ENCODE measurements at regions not wholly inside any gene's neighbourhood (a gene's known extent, or its start where the extent isn't known, plus 50 kb on each side); places are given as distances from the start of the nearest gene placed in this dataset.
"Not testable (repeated sequence)": the region's sequence is repeated elsewhere in the genome, so short reads cannot be mapped to it uniquely, and the experiment has no call there.

DNA sequence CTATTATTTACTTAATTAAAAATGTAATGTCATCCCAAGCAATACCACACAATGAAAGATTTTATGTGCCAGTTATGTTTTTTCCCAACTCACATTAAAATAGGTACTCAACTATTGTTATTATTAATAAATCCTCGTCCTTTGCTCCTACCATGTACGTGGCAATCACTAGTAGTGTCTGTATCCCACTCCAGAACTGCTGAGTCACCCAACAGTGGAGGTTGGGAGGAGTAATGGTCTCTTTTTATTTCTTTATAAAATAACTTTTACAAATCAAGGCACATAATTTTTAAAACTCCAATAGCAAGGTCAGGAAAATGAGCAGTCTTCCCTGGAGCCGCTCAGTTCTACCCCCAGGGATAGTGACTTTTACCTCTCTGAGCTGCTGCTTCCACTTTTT, 273.5 kb upstream of the PLPP4 start:
- no peak overlapping the region for H3K4me3 ChIP-seq (ENCODE audit: insufficient read depth, low read depth, low read length, poor library complexity, severe bottlenecking)
- no peaks in the 10 kb centered on the region for H3K27me3 ChIP-seq (replicated peaks; ENCODE audit: control insufficient read depth, insufficient read depth, low read length, poor library complexity, severe bottlenecking)
- no peak overlapping the region for H3K27ac ChIP-seq (ENCODE audit: insufficient read depth, low read length, poor library complexity, severe bottlenecking)
- no peaks in the 10 kb centered on the region for H3K9me3 ChIP-seq (ENCODE audit: control insufficient read depth, low read length)
- no peaks in the 10 kb centered on the region for H3K4me1 ChIP-seq (ENCODE audit: control insufficient read depth, insufficient read depth, low read length, poor library complexity, severe bottlenecking)
- no peak for DNase-seq
- H3K36me3 ChIP-seq (ENCODE audit: control insufficient read depth, insufficient read depth, low read length), result no peaks in the 10 kb centered on the region

DNA sequence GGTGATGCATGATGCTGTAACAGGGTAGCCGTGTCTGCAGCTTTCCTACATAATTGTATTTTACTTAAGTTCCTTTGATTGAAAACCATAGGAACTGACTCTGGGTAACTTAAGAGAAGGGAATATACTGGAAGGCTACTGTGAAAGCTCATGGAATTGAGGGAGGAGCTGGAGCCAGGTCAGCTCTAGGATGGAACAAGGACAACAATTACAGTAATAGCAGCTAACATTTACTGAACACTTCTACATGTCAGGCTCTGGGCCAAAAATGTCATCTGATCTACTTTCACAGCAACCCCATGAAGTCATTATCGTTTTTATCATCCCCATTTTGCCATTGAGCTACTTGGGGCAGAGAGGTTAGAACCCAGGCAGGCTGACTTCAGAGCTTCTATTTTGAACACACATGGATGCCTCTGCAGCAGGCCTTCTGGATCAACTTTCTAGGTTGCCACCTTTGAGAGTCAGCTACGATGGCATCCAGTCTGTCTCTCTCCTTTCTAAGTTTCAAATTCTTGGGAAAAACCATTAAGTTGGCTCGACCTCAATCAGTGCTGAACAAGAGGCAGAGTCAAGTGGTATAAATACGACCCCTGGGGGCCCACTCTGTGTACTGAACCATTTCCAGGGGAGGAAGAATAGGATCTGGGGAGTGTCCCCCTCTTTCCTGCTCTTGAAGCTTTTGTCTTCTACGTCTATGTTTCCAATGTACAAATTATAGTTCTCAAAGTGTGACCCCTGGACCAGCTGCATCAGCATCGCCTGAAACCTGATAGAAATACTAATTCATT, 272.3 kb upstream of the PLPP4 start:
- no peaks in the 10 kb centered on the region for H3K36me3 ChIP-seq (ENCODE audit: control insufficient read depth, insufficient read depth, low read length)
- no peaks in the 10 kb centered on the region for H3K9me3 ChIP-seq (ENCODE audit: control insufficient read depth, low read length)
- no peaks in the 10 kb centered on the region for H3K4me1 ChIP-seq (ENCODE audit: control insufficient read depth, insufficient read depth, low read length, poor library complexity, severe bottlenecking)
- no peak overlapping the region for H3K27ac ChIP-seq (ENCODE audit: insufficient read depth, low read length, poor library complexity, severe bottlenecking)
- no peak for DNase-seq
- no peaks in the 10 kb centered on the region for H3K27me3 ChIP-seq (replicated peaks; ENCODE audit: control insufficient read depth, insufficient read depth, low read length, poor library complexity, severe bottlenecking)
- no peak overlapping the region for H3K4me3 ChIP-seq (ENCODE audit: insufficient read depth, low read depth, low read length, poor library complexity, severe bottlenecking)

DNA sequence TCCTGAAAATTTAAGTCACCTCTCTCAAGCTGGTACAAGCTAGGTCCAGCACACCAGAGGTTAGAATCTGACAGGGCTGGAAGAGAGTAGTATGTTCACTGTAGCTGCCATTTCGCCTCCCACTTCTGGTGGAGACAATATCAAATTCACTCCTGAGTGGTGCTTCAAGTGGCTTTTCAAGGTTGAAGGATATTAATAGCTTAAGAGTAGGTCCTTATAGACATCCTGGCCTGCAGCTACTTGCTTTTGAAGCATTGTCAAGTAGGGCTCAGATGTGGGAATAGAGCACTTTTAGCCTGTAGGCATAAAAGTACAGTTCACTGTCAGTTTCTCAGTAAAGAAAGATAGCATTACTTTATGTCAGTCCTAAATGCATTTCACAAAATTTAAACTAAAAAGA, 270.5 kb upstream of the PLPP4 start:
- H3K36me3 ChIP-seq (ENCODE audit: control insufficient read depth, insufficient read depth, low read length), result no peaks in the 10 kb centered on the region
- H3K9me3 ChIP-seq (ENCODE audit: control insufficient read depth, low read length), result no peaks in the 10 kb centered on the region
- H3K27me3 ChIP-seq (replicated peaks; ENCODE audit: control insufficient read depth, insufficient read depth, low read length, poor library complexity, severe bottlenecking), result no peaks in the 10 kb centered on the region
- no peak overlapping the region for H3K4me3 ChIP-seq (ENCODE audit: insufficient read depth, low read depth, low read length, poor library complexity, severe bottlenecking)
- no peak overlapping the region for H3K27ac ChIP-seq (ENCODE audit: insufficient read depth, low read length, poor library complexity, severe bottlenecking)
- no peak for DNase-seq
- no peaks in the 10 kb centered on the region for H3K4me1 ChIP-seq (ENCODE audit: control insufficient read depth, insufficient read depth, low read length, poor library complexity, severe bottlenecking)

DNA sequence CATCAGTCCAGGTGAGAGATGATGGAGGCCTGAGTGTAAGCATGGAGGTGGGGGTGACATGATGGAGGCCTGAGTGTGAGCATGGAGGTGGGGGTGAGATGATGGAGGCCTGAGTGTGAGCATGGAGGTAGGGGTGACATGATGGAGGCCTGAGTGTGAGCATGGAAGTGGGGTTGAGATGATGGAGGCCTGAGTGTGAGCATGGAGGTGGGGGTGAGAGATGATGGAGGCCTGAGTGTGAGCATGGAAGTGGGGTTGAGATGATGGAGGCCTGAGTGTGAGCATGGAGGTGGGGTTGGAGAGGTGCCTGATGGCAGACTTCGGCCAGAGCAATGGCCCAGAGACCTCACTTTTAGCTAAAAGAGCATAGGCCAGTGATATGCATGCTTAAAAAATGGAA, 269.9 kb upstream of the PLPP4 start:
- not testable (repeated sequence) for H3K36me3 ChIP-seq (ENCODE audit: control insufficient read depth, insufficient read depth, low read length); H3K4me1 ChIP-seq (ENCODE audit: control insufficient read depth, insufficient read depth, low read length, poor library complexity, severe bottlenecking); DNase-seq; H3K27me3 ChIP-seq (replicated peaks; ENCODE audit: control insufficient read depth, insufficient read depth, low read length, poor library complexity, severe bottlenecking); H3K9me3 ChIP-seq (ENCODE audit: control insufficient read depth, low read length); H3K27ac ChIP-seq (ENCODE audit: insufficient read depth, low read length, poor library complexity, severe bottlenecking); H3K4me3 ChIP-seq (ENCODE audit: insufficient read depth, low read depth, low read length, poor library complexity, severe bottlenecking)

DNA sequence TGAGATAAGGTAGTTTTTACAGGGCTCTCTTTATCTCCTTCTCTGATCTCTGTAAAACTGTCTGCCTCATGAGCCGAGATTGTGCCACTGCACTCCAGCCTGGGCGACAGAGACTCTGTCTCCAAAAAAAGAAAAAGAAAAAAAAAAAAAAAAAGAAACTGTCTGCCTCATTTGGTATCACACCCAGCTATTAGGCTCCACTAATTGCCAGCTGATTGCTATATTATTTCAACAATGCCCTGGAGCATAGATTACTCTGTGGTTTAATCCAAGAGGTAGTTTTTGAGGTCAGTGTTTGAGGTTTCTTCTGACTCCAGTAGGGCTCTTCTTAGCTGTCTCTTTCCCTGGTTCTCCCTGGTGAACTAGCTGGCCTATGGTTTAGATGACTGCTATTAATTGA, 268.1 kb upstream of the PLPP4 start:
- H3K27ac ChIP-seq (ENCODE audit: insufficient read depth, low read length, poor library complexity, severe bottlenecking), result no peak overlapping the region
- H3K27me3 ChIP-seq (replicated peaks; ENCODE audit: control insufficient read depth, insufficient read depth, low read length, poor library complexity, severe bottlenecking), result no peaks in the 10 kb centered on the region
- no peaks in the 10 kb centered on the region for H3K4me1 ChIP-seq (ENCODE audit: control insufficient read depth, insufficient read depth, low read length, poor library complexity, severe bottlenecking)
- no peaks in the 10 kb centered on the region for H3K36me3 ChIP-seq (ENCODE audit: control insufficient read depth, insufficient read depth, low read length)
- no peaks in the 10 kb centered on the region for H3K9me3 ChIP-seq (ENCODE audit: control insufficient read depth, low read length)
- no peak for DNase-seq
- no peak overlapping the region for H3K4me3 ChIP-seq (ENCODE audit: insufficient read depth, low read depth, low read length, poor library complexity, severe bottlenecking)

DNA sequence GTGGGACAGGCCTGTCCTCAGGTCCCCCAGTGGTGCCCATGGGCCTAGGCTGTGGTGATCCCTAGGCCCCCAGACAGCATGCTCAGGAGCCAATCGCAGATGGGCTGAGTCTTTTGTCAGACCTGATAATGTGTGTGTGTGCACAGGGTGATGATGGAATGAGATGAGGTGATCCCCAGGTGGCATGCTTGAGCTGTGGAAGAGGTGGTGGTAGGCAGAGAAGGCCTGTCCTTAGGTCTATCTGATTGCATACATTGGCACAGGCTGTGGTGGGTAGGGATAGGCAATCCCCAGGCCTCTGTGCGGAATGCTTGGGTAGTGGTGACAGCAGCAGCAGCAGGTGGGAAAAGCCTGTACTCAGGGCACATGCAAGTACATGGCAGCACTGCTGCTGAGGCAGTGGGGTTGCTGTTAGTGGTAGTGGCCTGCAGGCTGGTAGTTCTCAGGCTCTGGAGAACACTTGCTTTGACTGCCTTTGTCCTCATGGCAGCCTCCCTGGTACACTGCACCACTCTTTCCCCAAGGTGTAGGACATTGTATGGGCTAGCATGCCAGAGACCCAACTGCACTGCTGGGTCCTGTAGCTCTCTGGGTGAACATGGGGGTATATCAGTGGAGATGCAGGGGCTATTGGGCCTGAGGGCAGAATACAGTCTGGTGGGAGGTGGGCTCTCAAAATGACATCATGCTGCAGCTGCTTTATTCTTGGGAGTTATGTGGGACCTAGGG, 260.9 kb upstream of the PLPP4 start:
- DNase-seq, result no peak
- no peak overlapping the region for H3K4me3 ChIP-seq (ENCODE audit: insufficient read depth, low read depth, low read length, poor library complexity, severe bottlenecking)
- no peaks in the 10 kb centered on the region for H3K9me3 ChIP-seq (ENCODE audit: control insufficient read depth, low read length)
- no peaks in the 10 kb centered on the region for H3K4me1 ChIP-seq (ENCODE audit: control insufficient read depth, insufficient read depth, low read length, poor library complexity, severe bottlenecking)
- H3K36me3 ChIP-seq (ENCODE audit: control insufficient read depth, insufficient read depth, low read length), result no peaks in the 10 kb centered on the region
- H3K27me3 ChIP-seq (replicated peaks; ENCODE audit: control insufficient read depth, insufficient read depth, low read length, poor library complexity, severe bottlenecking), result no peaks in the 10 kb centered on the region
- H3K27ac ChIP-seq (ENCODE audit: insufficient read depth, low read length, poor library complexity, severe bottlenecking), result no peak overlapping the region

DNA sequence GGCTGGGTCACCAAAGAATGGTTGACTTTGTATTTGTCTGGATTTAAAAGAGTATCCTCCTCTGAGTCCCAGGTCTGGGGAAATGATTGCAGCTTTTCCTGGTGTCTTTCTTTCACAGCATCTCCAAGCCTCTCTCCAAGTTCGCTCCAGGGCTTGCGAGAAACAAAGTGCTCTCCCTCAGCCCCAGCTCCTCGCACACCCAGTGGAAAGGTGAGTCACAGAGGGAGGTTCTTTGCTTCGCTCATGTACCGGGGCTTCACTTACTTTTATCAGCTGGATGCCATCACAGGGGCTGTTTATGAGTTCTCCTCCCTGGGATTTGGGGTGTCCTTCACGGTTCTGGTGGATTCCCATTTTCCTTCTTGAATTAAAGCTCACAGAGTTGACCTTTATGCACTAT, 252.2 kb upstream of the PLPP4 start:
- Histone ChIP-seq H3K9me3 (ENCODE audit: control insufficient read depth, low read length) (no peaks in the 10 kb centered on the region), H3K4me3 (ENCODE audit: insufficient read depth, low read depth, low read length, poor library complexity, severe bottlenecking) (no peak overlapping the region), H3K36me3 (ENCODE audit: control insufficient read depth, insufficient read depth, low read length) (no peaks in the 10 kb centered on the region), H3K4me1 (ENCODE audit: control insufficient read depth, insufficient read depth, low read length, poor library complexity, severe bottlenecking) (no peaks in the 10 kb centered on the region), H3K27ac (ENCODE audit: insufficient read depth, low read length, poor library complexity, severe bottlenecking) (no peak overlapping the region), H3K27me3 (replicated peaks; ENCODE audit: control insufficient read depth, insufficient read depth, low read length, poor library complexity, severe bottlenecking) (no peaks in the 10 kb centered on the region)
- DNase-seq, result no peak

DNA sequence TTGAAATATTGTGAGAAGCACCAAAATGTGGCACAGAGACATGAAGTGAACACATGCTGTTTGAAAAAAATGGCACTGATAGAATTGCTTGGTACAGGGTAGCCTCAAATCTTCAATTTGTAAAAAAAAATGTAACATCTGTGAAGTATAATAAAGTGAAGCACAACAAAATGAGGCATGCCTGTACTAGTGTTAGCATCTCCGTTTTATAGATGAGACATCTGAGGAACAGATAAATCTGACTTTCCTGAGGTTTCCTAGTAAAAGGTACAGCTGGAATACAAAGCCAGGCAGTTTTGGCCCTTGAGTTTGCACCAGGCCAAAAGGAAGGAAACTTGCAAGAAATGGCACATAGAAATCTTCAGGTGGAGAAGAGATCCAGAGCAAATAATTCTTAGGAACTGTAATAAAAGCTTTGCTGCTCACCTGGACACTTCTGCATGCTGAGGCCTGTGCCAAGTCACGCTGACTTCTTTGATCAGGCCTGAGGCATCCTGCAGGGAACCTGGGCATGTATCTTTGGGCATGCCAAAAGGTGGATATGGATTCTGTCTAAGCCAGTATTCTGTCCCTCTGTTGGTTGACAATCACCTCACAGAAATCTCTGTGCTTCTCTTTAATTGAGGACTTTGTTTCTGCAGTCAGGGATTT, 251.5 kb upstream of the PLPP4 start:
- H3K27me3 ChIP-seq (replicated peaks; ENCODE audit: control insufficient read depth, insufficient read depth, low read length, poor library complexity, severe bottlenecking), result no peaks in the 10 kb centered on the region
- H3K4me3 ChIP-seq (ENCODE audit: insufficient read depth, low read depth, low read length, poor library complexity, severe bottlenecking), result no peak overlapping the region
- no peaks in the 10 kb centered on the region for H3K36me3 ChIP-seq (ENCODE audit: control insufficient read depth, insufficient read depth, low read length)
- no peaks in the 10 kb centered on the region for H3K9me3 ChIP-seq (ENCODE audit: control insufficient read depth, low read length)
- no peaks in the 10 kb centered on the region for H3K4me1 ChIP-seq (ENCODE audit: control insufficient read depth, insufficient read depth, low read length, poor library complexity, severe bottlenecking)
- DNase-seq, result no peak
- H3K27ac ChIP-seq (ENCODE audit: insufficient read depth, low read length, poor library complexity, severe bottlenecking), result no peak overlapping the region

DNA sequence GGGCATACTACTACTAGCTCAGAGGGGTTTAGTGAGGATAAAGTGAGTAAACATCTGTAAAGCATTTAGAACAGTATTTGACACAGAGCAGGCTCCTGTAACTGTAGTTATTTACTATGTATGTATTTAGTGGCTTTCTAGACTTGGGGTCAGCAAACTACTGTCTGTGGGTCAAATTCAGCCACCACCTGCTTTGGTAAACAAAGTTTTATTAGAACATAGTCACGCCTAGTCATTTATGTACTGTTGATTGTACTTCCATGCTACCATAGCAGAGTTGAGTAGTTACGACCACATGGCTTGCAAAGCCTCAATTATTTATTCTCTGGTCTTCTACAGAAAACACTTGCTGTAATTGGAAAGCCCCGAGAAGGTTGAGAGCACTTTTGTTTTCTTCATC, 248.5 kb upstream of the PLPP4 start:
- Histone ChIP-seq H3K27ac (ENCODE audit: insufficient read depth, low read length, poor library complexity, severe bottlenecking) (no peak overlapping the region), H3K4me3 (ENCODE audit: insufficient read depth, low read depth, low read length, poor library complexity, severe bottlenecking) (no peak overlapping the region), H3K9me3 (ENCODE audit: control insufficient read depth, low read length) (no peaks in the 10 kb centered on the region), H3K27me3 (replicated peaks; ENCODE audit: control insufficient read depth, insufficient read depth, low read length, poor library complexity, severe bottlenecking) (no peaks in the 10 kb centered on the region), H3K4me1 (ENCODE audit: control insufficient read depth, insufficient read depth, low read length, poor library complexity, severe bottlenecking) (no peaks in the 10 kb centered on the region), H3K36me3 (ENCODE audit: control insufficient read depth, insufficient read depth, low read length) (no peaks in the 10 kb centered on the region)
- no peak for DNase-seq

DNA sequence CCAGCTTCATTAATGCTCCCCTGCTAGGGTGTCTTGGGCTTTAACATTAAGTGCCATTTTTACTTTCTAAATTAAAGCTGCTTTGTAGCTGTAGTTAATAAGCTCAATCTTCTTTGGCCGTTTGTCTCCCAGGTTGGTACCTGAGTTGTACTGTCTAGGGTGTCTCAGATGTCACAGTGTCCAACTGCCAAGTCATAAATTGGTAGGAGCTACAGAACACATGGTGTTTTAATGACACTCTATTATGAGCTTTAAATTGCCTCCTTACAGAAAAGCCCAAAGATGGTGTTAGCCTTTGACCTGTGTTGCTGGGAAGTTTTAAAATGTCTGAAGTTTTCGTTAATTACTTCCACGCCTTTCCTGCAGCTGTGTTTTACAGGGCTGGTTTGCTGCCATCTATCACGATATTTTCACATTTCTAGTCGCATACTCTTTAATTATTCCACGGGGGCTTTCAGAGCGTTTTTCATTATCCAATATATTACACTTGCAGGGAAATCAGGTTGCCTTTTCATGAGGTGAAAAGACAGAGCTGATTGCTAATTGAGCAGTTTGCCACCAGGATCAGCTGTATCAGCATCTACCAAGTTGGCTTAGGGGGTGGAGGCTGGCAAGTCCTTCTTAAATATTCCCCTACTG, 247.8 kb upstream of the PLPP4 start:
- Histone ChIP-seq H3K4me1 (ENCODE audit: control insufficient read depth, insufficient read depth, low read length, poor library complexity, severe bottlenecking) (no peaks in the 10 kb centered on the region), H3K27ac (ENCODE audit: insufficient read depth, low read length, poor library complexity, severe bottlenecking) (no peak overlapping the region), H3K4me3 (ENCODE audit: insufficient read depth, low read depth, low read length, poor library complexity, severe bottlenecking) (no peak overlapping the region), H3K36me3 (ENCODE audit: control insufficient read depth, insufficient read depth, low read length) (no peaks in the 10 kb centered on the region), H3K9me3 (ENCODE audit: control insufficient read depth, low read length) (no peaks in the 10 kb centered on the region), H3K27me3 (replicated peaks; ENCODE audit: control insufficient read depth, insufficient read depth, low read length, poor library complexity, severe bottlenecking) (no peaks in the 10 kb centered on the region)
- DNase-seq, result no peak

Measured in effector memory CD4-positive, alpha-beta T cell (primary cell).